Stromal cell of bone marrow (primary cell): ENCODE measurements at regions not wholly inside any gene's neighbourhood (a gene's known extent, or its start where the extent isn't known, plus 50 kb on each side); places are given as distances from the start of the nearest gene placed in this dataset.
"Not testable (repeated sequence)": the region's sequence is repeated elsewhere in the genome, so short reads cannot be mapped to it uniquely, and the experiment has no call there.

Source experiments
- DNase-seq: peaks from one replicate; pipeline ENCODE4 v3.0.0-alpha.2; 2012; ENCODE audit warnings: low read depth

DNA sequence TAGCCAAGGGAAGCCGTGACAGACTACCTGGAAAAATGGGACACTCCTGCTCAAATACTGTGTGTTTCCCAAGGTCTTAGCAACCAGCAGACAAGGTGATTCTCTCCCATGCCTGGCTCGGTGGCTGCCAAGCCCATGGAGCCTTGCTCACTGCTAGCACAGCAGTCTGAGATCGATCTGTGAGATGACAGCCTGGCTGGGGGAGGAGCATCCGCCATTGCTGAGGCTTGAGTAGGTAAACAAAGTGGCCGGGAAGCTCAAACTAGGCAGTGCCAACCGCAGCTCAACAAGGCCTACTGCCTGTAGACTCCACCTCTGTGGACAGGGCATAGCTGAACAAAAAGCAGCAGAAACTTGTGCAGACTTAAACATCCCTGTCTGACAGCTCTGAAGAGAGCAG, 137.0 kb downstream of the USP46 start:
- DNase-seq, result not testable (repeated sequence)

DNA sequence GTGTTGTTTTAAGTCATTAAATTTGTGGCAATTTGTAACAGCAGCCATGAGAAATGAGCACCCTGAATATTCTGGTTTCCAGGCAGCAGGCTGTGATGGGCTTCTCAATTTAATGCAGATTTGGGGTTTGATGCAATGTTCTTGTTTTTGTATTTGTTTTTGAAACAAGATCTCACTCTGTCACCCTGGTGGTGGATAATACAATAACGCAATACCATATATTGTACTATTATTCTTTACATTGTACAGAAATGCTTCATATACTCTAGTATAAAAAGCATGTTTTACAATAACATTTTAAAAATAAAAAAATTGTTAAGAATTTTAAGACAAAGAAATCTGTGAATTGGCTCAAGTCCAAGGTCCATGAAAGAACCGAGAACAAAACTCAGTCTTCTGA, 129.1 kb downstream of the USP46 start:
- no peak for DNase-seq

DNA sequence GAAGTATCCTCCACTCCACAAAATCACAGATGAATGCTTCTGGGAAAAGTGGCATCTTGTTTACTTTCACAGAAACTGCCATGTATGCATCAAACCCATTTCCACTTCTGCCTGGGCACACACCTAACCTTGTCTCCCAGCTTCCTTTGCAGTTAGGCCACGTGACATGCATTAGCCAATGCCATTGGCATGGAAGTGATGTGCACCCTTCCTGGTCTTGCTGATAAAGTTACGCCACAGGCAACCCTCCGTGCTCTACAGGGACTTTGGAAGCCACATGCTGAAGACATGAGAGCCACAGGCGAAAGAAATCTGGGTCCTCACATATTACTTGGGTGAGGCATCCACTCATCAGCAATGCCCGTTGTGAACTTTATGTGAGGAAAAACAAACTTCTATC, 123.3 kb downstream of the USP46 start:
- no peak for DNase-seq
